Fibroblast of lung (primary cell): ENCODE measurements at regions not wholly inside any gene's neighbourhood (a gene's known extent, or its start where the extent isn't known, plus 50 kb on each side); places are given as distances from the start of the nearest gene placed in this dataset.

Experiments
- DNase-seq, 2 donors: peaks; one replicate each; pipeline versions ENCODE4 v3.0.0 to v3.0.0-alpha.2; 2010; ENCODE audit warnings: low read depth in 2 of 2
- H2AFZ ChIP-seq: 2 replicates; pipeline ENCODE4 v1.5.1; 2012; ENCODE audit warnings: low read length, control low read depth, inconsistent platforms
- H3K27ac ChIP-seq: 2 replicates; pipeline ENCODE4 v1.5.1; 2011; ENCODE audit warnings: low read length, control low read depth; ENCODE audit not compliant: insufficient read depth
- H3K27me3 ChIP-seq: 2 replicates; pipeline ENCODE4 v1.5.1; 2011; ENCODE audit warnings: mild to moderate bottlenecking, low read length; ENCODE audit not compliant: control insufficient read depth, insufficient read depth
- H3K36me3 ChIP-seq: 2 replicates; pipeline ENCODE4 v1.5.1; 2011; ENCODE audit warnings: low read length; ENCODE audit not compliant: control insufficient read depth, insufficient read depth
- H3K4me1 ChIP-seq: 2 replicates; pipeline ENCODE4 v1.5.1; 2011; ENCODE audit warnings: low read length; ENCODE audit not compliant: control insufficient read depth, insufficient read depth; ENCODE audit errors: extremely low read depth
- H3K4me2 ChIP-seq: 2 replicates; pipeline ENCODE4 v1.5.1; 2011; ENCODE audit warnings: low read length, control low read depth; ENCODE audit not compliant: insufficient read depth; ENCODE audit errors: extremely low read depth
- H3K4me3 ChIP-seq, 4 experiments: fragments of 200-600 bp in 1 of 4; sonication (generic) in 1 of 4; replicated peaks in 1 of 4; 2 replicates each; pipeline ENCODE4 v1.5.1; 2011 to 2016; ENCODE audit warnings: low read length in 4 of 4, low read depth in 3 of 4, mild to moderate bottlenecking in 3 of 4, control low read depth in 2 of 4, inconsistent platforms in 1 of 4, mixed read lengths in 1 of 4; ENCODE audit not compliant: insufficient read depth in 1 of 4; ENCODE audit errors: control extremely low read depth in 1 of 4
- H3K79me2 ChIP-seq: 2 replicates; pipeline ENCODE4 v1.5.1; 2012; ENCODE audit warnings: mild to moderate bottlenecking, low read length, inconsistent platforms; ENCODE audit not compliant: control insufficient read depth, insufficient read depth
- H3K9ac ChIP-seq: 2 replicates; pipeline ENCODE4 v1.5.1; 2011; ENCODE audit warnings: mild to moderate bottlenecking, low read length, control low read depth; ENCODE audit not compliant: insufficient read depth
- H3K9me3 ChIP-seq: 2 replicates; pipeline ENCODE4 v1.5.1; 2012; ENCODE audit warnings: low read depth, low read length; ENCODE audit not compliant: control insufficient read depth, insufficient read depth
- H4K20me1 ChIP-seq: 2 replicates; pipeline ENCODE4 v1.5.1; 2011; ENCODE audit warnings: low read length; ENCODE audit not compliant: control insufficient read depth, insufficient read depth; ENCODE audit errors: extremely low read depth
- EZH2 ChIP-seq: IDR thresholded peaks from 2 replicates; pipeline ENCODE4 v1.5.1; 2012; ENCODE audit warnings: low read length, control low read depth, mild to moderate bottlenecking; ENCODE audit errors: missing control alignments
- TF ChIP-seq, protein P1 (sequence below), 2 donors: IDR thresholded peaks in 1 of 2; conservative IDR thresholded peaks in 1 of 2; 1 replicate in 1 of 2; 2 replicates in 1 of 2; pipeline ENCODE4 v1.5.1; 2011 to 2012; ENCODE audit warnings: low read length in 2 of 2, control low read depth in 1 of 2, inconsistent platforms in 1 of 2, low read depth in 1 of 2, mild to moderate bottlenecking in 1 of 2

DNA sequence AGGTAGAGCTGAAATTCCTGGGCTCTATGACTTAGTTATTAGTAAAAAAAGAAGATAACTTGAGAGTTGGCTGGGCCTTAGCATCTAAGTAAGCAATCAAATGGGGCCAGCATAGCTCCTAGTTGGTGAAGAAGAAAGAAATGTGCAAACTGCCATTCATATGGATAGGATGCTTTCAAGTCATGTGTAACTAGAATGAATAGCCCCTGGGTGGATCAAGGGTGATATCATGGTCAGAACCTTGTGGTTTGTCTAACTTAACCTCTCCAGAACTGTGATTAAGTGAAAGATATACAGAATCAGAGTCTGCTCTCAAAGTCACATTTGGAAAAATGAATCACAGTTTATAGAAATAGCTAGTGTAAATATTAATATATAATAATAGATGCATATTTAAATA is 198.7 kb upstream of the DTNA start:
- Histone ChIP-seq H3K36me3 (no peaks in the 10 kb centered on the region), H2AFZ (no peak overlapping the region), H3K4me2 (no peak overlapping the region), H4K20me1 (no peaks in the 10 kb centered on the region), H3K27ac (no peak overlapping the region), H3K79me2 (no peaks in the 10 kb centered on the region), H3K4me1 (no peaks in the 10 kb centered on the region), H3K9ac (no peak overlapping the region), H3K27me3 (no peaks in the 10 kb centered on the region), H3K4me3 (no peak overlapping the region), H3K9me3 (no peaks in the 10 kb centered on the region)
- DNase-seq, result no peak
- no peak for TF ChIP-seq EZH2
- TF ChIP-seq, protein P1, sequence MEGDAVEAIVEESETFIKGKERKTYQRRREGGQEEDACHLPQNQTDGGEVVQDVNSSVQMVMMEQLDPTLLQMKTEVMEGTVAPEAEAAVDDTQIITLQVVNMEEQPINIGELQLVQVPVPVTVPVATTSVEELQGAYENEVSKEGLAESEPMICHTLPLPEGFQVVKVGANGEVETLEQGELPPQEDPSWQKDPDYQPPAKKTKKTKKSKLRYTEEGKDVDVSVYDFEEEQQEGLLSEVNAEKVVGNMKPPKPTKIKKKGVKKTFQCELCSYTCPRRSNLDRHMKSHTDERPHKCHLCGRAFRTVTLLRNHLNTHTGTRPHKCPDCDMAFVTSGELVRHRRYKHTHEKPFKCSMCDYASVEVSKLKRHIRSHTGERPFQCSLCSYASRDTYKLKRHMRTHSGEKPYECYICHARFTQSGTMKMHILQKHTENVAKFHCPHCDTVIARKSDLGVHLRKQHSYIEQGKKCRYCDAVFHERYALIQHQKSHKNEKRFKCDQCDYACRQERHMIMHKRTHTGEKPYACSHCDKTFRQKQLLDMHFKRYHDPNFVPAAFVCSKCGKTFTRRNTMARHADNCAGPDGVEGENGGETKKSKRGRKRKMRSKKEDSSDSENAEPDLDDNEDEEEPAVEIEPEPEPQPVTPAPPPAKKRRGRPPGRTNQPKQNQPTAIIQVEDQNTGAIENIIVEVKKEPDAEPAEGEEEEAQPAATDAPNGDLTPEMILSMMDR (conservative IDR thresholded peaks at IDR 0.05 in 1 of 2, IDR thresholded peaks at IDR 0.05 in 1 of 2; ENCODE audit: low read depth in 1 of 2, low read length in 2 of 2), result no peak

DNA sequence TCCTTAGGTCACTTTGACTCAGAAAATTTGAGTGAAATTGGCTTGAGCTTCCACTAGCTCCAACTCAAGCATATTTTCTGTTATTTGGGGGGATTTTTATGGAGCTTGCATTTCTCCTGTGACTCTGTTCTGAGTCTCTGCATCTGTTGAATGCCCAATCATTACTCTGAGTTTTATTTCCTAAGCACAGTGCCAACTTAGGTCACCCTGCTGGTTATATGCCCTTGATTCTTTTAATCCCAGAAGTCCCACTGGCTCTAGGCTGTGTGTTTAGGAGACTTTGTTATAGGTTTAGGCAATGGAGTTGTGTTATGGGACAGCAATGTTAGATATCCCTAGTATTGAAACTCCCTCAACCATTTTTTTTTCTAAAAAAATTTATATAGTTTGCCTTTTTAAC is 198.2 kb upstream of the DTNA start:
- no peak overlapping the region for H3K4me2 ChIP-seq
- TF ChIP-seq EZH2, result no peak
- TF ChIP-seq, protein P1 (conservative IDR thresholded peaks at IDR 0.05 in 1 of 2, IDR thresholded peaks at IDR 0.05 in 1 of 2; ENCODE audit: low read depth in 1 of 2, low read length in 2 of 2), result no peak
- H3K27me3 ChIP-seq, result no peaks in the 10 kb centered on the region
- H3K9me3 ChIP-seq, result no peaks in the 10 kb centered on the region
- no peaks in the 10 kb centered on the region for H3K36me3 ChIP-seq
- H4K20me1 ChIP-seq, result no peaks in the 10 kb centered on the region
- no peak overlapping the region for H3K9ac ChIP-seq
- DNase-seq, result no peak
- no peak overlapping the region for H3K4me3 ChIP-seq
- H3K79me2 ChIP-seq, result no peaks in the 10 kb centered on the region
- no peaks in the 10 kb centered on the region for H3K4me1 ChIP-seq
- H3K27ac ChIP-seq, result no peak overlapping the region
- H2AFZ ChIP-seq, result no peak overlapping the region

DNA sequence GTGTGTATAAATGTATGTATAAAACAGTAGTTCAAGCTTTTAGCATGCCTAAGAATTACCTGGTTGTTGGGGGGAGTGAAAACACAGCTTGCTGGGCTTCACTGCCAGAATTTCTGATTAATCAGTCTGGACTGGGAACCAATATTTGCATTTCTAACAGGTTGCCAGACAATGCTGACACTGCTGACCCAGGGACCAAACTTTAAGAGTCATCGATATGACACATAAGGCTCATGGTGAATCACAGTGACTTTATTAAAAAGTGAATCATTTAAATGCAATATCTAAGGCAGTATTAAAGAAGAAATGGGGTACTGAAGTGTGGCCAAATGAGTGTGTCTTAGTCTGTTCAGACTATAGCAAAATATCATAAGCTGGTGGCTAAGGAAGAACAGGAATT is 195.9 kb upstream of the DTNA start:
- Histone ChIP-seq H3K9me3 (no peaks in the 10 kb centered on the region), H3K4me2 (no peak overlapping the region), H4K20me1 (no peaks in the 10 kb centered on the region), H3K9ac (no peak overlapping the region), H3K27ac (no peak overlapping the region), H3K27me3 (no peaks in the 10 kb centered on the region), H3K36me3 (no peaks in the 10 kb centered on the region), H3K4me3 (no peak overlapping the region), H3K79me2 (no peaks in the 10 kb centered on the region), H2AFZ (no peak overlapping the region), H3K4me1 (no peaks in the 10 kb centered on the region)
- TF ChIP-seq, protein P1 (conservative IDR thresholded peaks at IDR 0.05 in 1 of 2, IDR thresholded peaks at IDR 0.05 in 1 of 2; ENCODE audit: low read depth in 1 of 2, low read length in 2 of 2), result no peak
- no peak for TF ChIP-seq EZH2
- DNase-seq, result peak in 1 of 2 donors; percentile 55
